HepG2 (cell line): ENCODE measurements at regions not wholly inside any gene's neighbourhood (a gene's known extent, or its start where the extent isn't known, plus 50 kb on each side); places are given as distances from the start of the nearest gene placed in this dataset.

Source experiments
- ATAC-seq: fragments of 200-7000 bp; cut with Tn5 transposase; 3 replicates; pipeline ENCODE4 v1.9.1; 2020; ENCODE audit warnings: mild to moderate bottlenecking, moderate library complexity
- BruUV-seq: library from RNA; stranded (reverse); fragments of 400-500 nt; replicated peaks from 2 replicates; lab custom pipeline; 2021; lab: Mats Ljungman, UMichigan
- CTCF ChIA-PET: fragments of 300-600 bp; formaldehyde crosslinking; extraction: SDS; loops from one replicate; lab custom pipeline; 2021; ENCODE audit warnings: low total read pairs, inconsistent platforms, low intra/inter-chr PET ratio; lab: Yijun Ruan, JAX
- POLR2A ChIA-PET: fragments of 350-600 bp; sonication (Branson Sonifier 250); formaldehyde crosslinking; loops from one replicate; lab custom pipeline; 2020; ENCODE audit warnings: antibody characterized with exemption, inconsistent platforms; lab: Yijun Ruan, JAX
- DNase-seq: peaks from one replicate; pipeline ENCODE4 v3.0.0-alpha.2; 2015; ENCODE audit warnings: low spot score
- FAIRE-seq: peaks from 3 replicates; lab custom pipeline; 2011; peaks lifted over from hg19 to GRCh38; lab: Jason Lieb, UNC
- H2AFZ ChIP-seq: one replicate; pipeline ENCODE4 v1.6.1; 2011; ENCODE audit warnings: low read length, inconsistent platforms
- H3K27ac ChIP-seq: fragments of 300-600 bp; 3 replicates; pipeline ENCODE4 v1.8.0; 2011; ENCODE audit warnings: mixed run types, mild to moderate bottlenecking, mixed read lengths, low read length, inconsistent platforms; ENCODE audit not compliant: insufficient read depth; ENCODE audit errors: extremely low read length
- H3K27me3 ChIP-seq, 2 experiments: fragments of 200-600 bp in 1 of 2; 2 replicates in 1 of 2; 3 replicates in 1 of 2; pipeline versions ENCODE4 v1.6.0 to v1.8.0; 2011; ENCODE audit warnings: low read length in 2 of 2, mild to moderate bottlenecking in 2 of 2, moderate library complexity in 2 of 2, inconsistent platforms in 1 of 2; ENCODE audit not compliant: insufficient read depth in 2 of 2, control insufficient read depth in 1 of 2
- H3K36me3 ChIP-seq, 2 experiments: fragments of 200-600 bp in 1 of 2; replicated peaks in 1 of 2; 2 replicates in 1 of 2; 3 replicates in 1 of 2; pipeline versions ENCODE4 v1.5.1 to v1.8.0; 2011; ENCODE audit warnings: low read length in 2 of 2, inconsistent platforms in 1 of 2; ENCODE audit not compliant: insufficient read depth in 2 of 2, control insufficient read depth in 1 of 2
- H3K4me1 ChIP-seq: 2 replicates; pipeline ENCODE4 v1.5.1; 2012; ENCODE audit warnings: low read length, inconsistent platforms; ENCODE audit not compliant: insufficient read depth
- H3K4me2 ChIP-seq: 2 replicates; pipeline ENCODE4 v1.6.0; 2011; ENCODE audit warnings: low read depth, low read length, inconsistent platforms
- H3K4me3 ChIP-seq, 3 experiments: fragments of 200-600 bp in 1 of 3; sonication (generic), shearing (Covaris generic) in 1 of 3; replicated peaks in 1 of 3; 2 replicates each; pipeline ENCODE4 v1.5.1; 2011 to 2016; ENCODE audit warnings: low read length in 3 of 3, inconsistent platforms in 2 of 3, low read depth in 2 of 3, mild to moderate bottlenecking in 2 of 3, control low read depth in 1 of 3, mixed read lengths in 1 of 3; ENCODE audit not compliant: insufficient read depth in 1 of 3
- H3K79me2 ChIP-seq: one replicate; pipeline ENCODE4 v1.6.1; 2011; ENCODE audit warnings: low read length, inconsistent platforms; ENCODE audit not compliant: insufficient read depth
- H3K9ac ChIP-seq: 2 replicates; pipeline ENCODE4 v1.6.0; 2011; ENCODE audit warnings: mild to moderate bottlenecking, low read depth, low read length, inconsistent platforms; ENCODE audit not compliant: insufficient read depth
- H3K9me3 ChIP-seq: 2 replicates; pipeline ENCODE4 v1.5.1; 2012; ENCODE audit warnings: mild to moderate bottlenecking, low read length
- H4K20me1 ChIP-seq: 2 replicates; pipeline ENCODE4 v1.6.0; 2011; ENCODE audit warnings: inconsistent platforms, mild to moderate bottlenecking, low read length, moderate library complexity; ENCODE audit not compliant: insufficient read depth
- ARID5B ChIP-seq: IDR thresholded peaks from 2 replicates; pipeline ENCODE4 v1.4.0; 2020; ENCODE audit warnings: mild to moderate bottlenecking, missing genetic modification reagents
- CREM ChIP-seq, 2 experiments: sonication (generic) in 1 of 2; formaldehyde crosslinking in 1 of 2; IDR thresholded peaks; 2 replicates each; pipeline versions ENCODE4 v1.4.0 to v1.6.1; 2016 to 2020; ENCODE audit warnings: antibody characterized with exemption in 1 of 2, mild to moderate bottlenecking in 1 of 2, missing genetic modification reagents in 1 of 2
- FOSL2 ChIP-seq: sonication (generic); formaldehyde crosslinking; IDR thresholded peaks from 2 replicates; pipeline ENCODE4 v1.4.0; 2020; ENCODE audit warnings: missing genetic modification reagents
- NCOA2 ChIP-seq: sonication (generic); formaldehyde crosslinking; IDR thresholded peaks from 2 replicates; pipeline ENCODE4 v1.8.0; 2022; ENCODE audit warnings: inconsistent platforms
- NR2F6 ChIP-seq, 2 experiments: IDR thresholded peaks; 2 replicates each; pipeline ENCODE4 v1.6.1; 2016; ENCODE audit warnings: antibody characterized with exemption in 1 of 2, mild to moderate bottlenecking in 1 of 2
- SRSF4 ChIP-seq: fragments of 200-400 bp; formaldehyde crosslinking; IDR thresholded peaks from one replicate; pipeline ENCODE4 v1.6.1; 2018; ENCODE audit warnings: mild to moderate bottlenecking, low read depth, low read length, moderate library complexity; ENCODE audit not compliant: poor library complexity, severe bottlenecking
- ZNF18 ChIP-seq: sonication (generic); formaldehyde crosslinking; IDR thresholded peaks from 2 replicates; pipeline ENCODE4 v1.8.0; 2022; ENCODE audit warnings: mild to moderate bottlenecking, missing genetic modification reagents; ENCODE audit not compliant: insufficient replicate concordance
- ZNF282 ChIP-seq: fragments of 450-650 bp; IDR thresholded peaks from 2 replicates; pipeline ENCODE4 v1.6.1; 2018; ENCODE audit not compliant: partially characterized antibody
- ZNF33A ChIP-seq: sonication (generic); formaldehyde crosslinking; IDR thresholded peaks from 2 replicates; pipeline ENCODE4 v1.5.1; 2020; ENCODE audit warnings: missing genetic modification reagents, mild to moderate bottlenecking, moderate library complexity, borderline replicate concordance
- ZNF678 ChIP-seq: sonication (generic); formaldehyde crosslinking; IDR thresholded peaks from 2 replicates; pipeline ENCODE4 v1.4.0; 2020; ENCODE audit warnings: mild to moderate bottlenecking, missing genetic modification reagents
- WGBS: methylation state at CpG from one replicate; pipeline ENCODE4 v1.1.6; 2017; ENCODE audit warnings: low lambda C conversion rate; 5-methylcytosine and 5-hydroxymethylcytosine counted together
- in situ Hi-C: cut with HindIII; loops from 2 replicates; pipeline ENCODE4 v1.10.0; 2017; ENCODE audit warnings: low pct_unique_long_range_greater_than_20kb; ENCODE audit not compliant: extremely low pct_ligation_motif_present
- intact Hi-C: fragments of 100-400 bp; cut with micrococcal nuclease; formaldehyde crosslinking; loops from one replicate; pipeline ENCODE4 v1.10.0; 2022; ENCODE audit not compliant: unreplicated experiment
- TF ChIP-seq, protein P1 (sequence below): sonication (generic); formaldehyde crosslinking; IDR thresholded peaks from 2 replicates; pipeline ENCODE4 v1.9.0; 2021; ENCODE audit warnings: missing genetic modification reagents, mild to moderate bottlenecking, borderline replicate concordance
- TF ChIP-seq, protein P2 (sequence below): sonication (generic); formaldehyde crosslinking; IDR thresholded peaks from 2 replicates; pipeline ENCODE4 v1.4.0; 2020; ENCODE audit warnings: mild to moderate bottlenecking, missing genetic modification reagents
- TF ChIP-seq, protein P3 (sequence below): IDR thresholded peaks from 2 replicates; pipeline ENCODE4 v1.6.1; 2016; ENCODE audit warnings: mild to moderate bottlenecking, missing biosample characterization, missing genetic modification reagents
- TF ChIP-seq, protein P4 (sequence below): sonication (generic); formaldehyde crosslinking; IDR thresholded peaks from 2 replicates; pipeline ENCODE4 v1.4.0; 2020; ENCODE audit warnings: mild to moderate bottlenecking, missing genetic modification reagents
- TF ChIP-seq, protein P5 (sequence below): sonication (generic); formaldehyde crosslinking; IDR thresholded peaks from 2 replicates; pipeline ENCODE4 v1.4.0; 2020; ENCODE audit warnings: missing genetic modification reagents

GRCh38 chr7:79872176-79872575 lies 262.5 kb upstream of the GNAI1 start:
- Histone ChIP-seq H2AFZ (no peak overlapping the region), H3K4me1 (no peaks in the 10 kb centered on the region), H3K27ac (no peak overlapping the region), H3K36me3 (no peaks in the 10 kb centered on the region), H3K4me2 (no peak overlapping the region), H3K4me3 (no peak overlapping the region), H3K27me3 (no peaks in the 10 kb centered on the region), H4K20me1 (no peaks in the 10 kb centered on the region), H3K9me3 (no peaks in the 10 kb centered on the region), H3K79me2 (no peaks in the 10 kb centered on the region), H3K9ac (no peak overlapping the region)
- ATAC-seq (no peak), FAIRE-seq (no peak), DNase-seq (no peak)
- no TSS peak for BruUV-seq
- in situ Hi-C loops (no loop called here), intact Hi-C loops (no loop called here)
- ChIA-PET POLR2A (no interaction called here), CTCF (no interaction called here)
- 0% methylated on average over 2 of the region's 2 CpGs for WGBS
- TF ChIP-seq ZNF678 = no peak
- no peak for TF ChIP-seq NCOA2 (CRISPR knock-in tag)
- TF ChIP-seq, protein P1, sequence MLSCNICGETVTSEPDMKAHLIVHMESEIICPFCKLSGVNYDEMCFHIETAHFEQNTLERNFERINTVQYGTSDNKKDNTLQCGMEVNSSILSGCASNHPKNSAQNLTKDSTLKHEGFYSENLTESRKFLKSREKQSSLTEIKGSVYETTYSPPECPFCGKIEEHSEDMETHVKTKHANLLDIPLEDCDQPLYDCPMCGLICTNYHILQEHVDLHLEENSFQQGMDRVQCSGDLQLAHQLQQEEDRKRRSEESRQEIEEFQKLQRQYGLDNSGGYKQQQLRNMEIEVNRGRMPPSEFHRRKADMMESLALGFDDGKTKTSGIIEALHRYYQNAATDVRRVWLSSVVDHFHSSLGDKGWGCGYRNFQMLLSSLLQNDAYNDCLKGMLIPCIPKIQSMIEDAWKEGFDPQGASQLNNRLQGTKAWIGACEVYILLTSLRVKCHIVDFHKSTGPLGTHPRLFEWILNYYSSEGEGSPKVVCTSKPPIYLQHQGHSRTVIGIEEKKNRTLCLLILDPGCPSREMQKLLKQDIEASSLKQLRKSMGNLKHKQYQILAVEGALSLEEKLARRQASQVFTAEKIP (CRISPR knock-in tag) = no peak
- no peak for TF ChIP-seq FOSL2 (CRISPR knock-in tag)
- TF ChIP-seq, protein P2, sequence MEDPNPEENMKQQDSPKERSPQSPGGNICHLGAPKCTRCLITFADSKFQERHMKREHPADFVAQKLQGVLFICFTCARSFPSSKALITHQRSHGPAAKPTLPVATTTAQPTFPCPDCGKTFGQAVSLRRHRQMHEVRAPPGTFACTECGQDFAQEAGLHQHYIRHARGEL (CRISPR knock-in tag) = no peak
- no peak for TF ChIP-seq ZNF282
- no peak for TF ChIP-seq NR2F6 (IDR thresholded peaks at IDR 0.05)
- TF ChIP-seq NR2F6 (CRISPR knock-in tag; IDR thresholded peaks at IDR 0.05) = no peak
- TF ChIP-seq, protein P3, sequence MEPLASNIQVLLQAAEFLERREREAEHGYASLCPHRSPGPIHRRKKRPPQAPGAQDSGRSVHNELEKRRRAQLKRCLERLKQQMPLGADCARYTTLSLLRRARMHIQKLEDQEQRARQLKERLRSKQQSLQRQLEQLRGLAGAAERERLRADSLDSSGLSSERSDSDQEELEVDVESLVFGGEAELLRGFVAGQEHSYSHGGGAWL (CRISPR knock-in tag) = no peak
- TF ChIP-seq, protein P4, sequence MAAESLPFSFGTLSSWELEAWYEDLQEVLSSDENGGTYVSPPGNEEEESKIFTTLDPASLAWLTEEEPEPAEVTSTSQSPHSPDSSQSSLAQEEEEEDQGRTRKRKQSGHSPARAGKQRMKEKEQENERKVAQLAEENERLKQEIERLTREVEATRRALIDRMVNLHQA (CRISPR knock-in tag) = no peak
- no peak for TF ChIP-seq SRSF4
- no peak for TF ChIP-seq ARID5B (CRISPR knock-in tag)
- no peak for TF ChIP-seq ZNF18 (CRISPR knock-in tag)
- no peak for TF ChIP-seq CREM (IDR thresholded peaks at IDR 0.05)
- no peak for TF ChIP-seq CREM (CRISPR knock-in tag; IDR thresholded peaks at IDR 0.05)
- TF ChIP-seq, protein P5, sequence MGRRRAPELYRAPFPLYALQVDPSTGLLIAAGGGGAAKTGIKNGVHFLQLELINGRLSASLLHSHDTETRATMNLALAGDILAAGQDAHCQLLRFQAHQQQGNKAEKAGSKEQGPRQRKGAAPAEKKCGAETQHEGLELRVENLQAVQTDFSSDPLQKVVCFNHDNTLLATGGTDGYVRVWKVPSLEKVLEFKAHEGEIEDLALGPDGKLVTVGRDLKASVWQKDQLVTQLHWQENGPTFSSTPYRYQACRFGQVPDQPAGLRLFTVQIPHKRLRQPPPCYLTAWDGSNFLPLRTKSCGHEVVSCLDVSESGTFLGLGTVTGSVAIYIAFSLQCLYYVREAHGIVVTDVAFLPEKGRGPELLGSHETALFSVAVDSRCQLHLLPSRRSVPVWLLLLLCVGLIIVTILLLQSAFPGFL = no peak
- no peak for TF ChIP-seq ZNF33A (CRISPR knock-in tag)
